CD14-positive monocyte (primary cell): ENCODE measurements at regions not wholly inside any gene's neighbourhood (a gene's known extent, or its start where the extent isn't known, plus 50 kb on each side); places are given as distances from the start of the nearest gene placed in this dataset.

Experiments used
- DNase-seq, 3 donors: peaks; one replicate each; pipeline ENCODE4 v3.0.0-alpha.2; 2011 to 2022
- H2AFZ ChIP-seq: 2 replicates; pipeline ENCODE4 v1.6.0; 2012; ENCODE audit warnings: mild to moderate bottlenecking, low read depth, low read length, inconsistent platforms; ENCODE audit not compliant: insufficient read depth, poor library complexity, severe bottlenecking
- H3K27ac ChIP-seq, 2 donors: 1 replicate in 1 of 2; 2 replicates in 1 of 2; pipeline ENCODE4 v1.5.1; 2012 to 2013; ENCODE audit warnings: low read length in 2 of 2, control low read depth in 1 of 2, inconsistent platforms in 1 of 2, low read depth in 1 of 2, mild to moderate bottlenecking in 1 of 2
- H3K27me3 ChIP-seq, 2 donors: one replicate each; pipeline versions ENCODE4 v1.6.0 to v1.6.1; 2011 to 2013; ENCODE audit warnings: low read length in 2 of 2; ENCODE audit not compliant: control insufficient read depth in 2 of 2, insufficient read depth in 2 of 2
- H3K36me3 ChIP-seq, 2 donors: replicated peaks in 1 of 2; 1 replicate in 1 of 2; 2 replicates in 1 of 2; pipeline versions ENCODE4 v1.5.1 to v1.6.1; 2012 to 2013; ENCODE audit warnings: low read length in 2 of 2, control low read depth in 1 of 2, inconsistent platforms in 1 of 2, mild to moderate bottlenecking in 1 of 2; ENCODE audit not compliant: insufficient read depth in 2 of 2, control insufficient read depth in 1 of 2
- H3K4me1 ChIP-seq, 2 donors: 1 replicate in 1 of 2; 2 replicates in 1 of 2; pipeline versions ENCODE4 v1.5.1 to v1.6.1; 2012 to 2013; ENCODE audit warnings: low read length in 2 of 2, control low read depth in 1 of 2, inconsistent platforms in 1 of 2, mild to moderate bottlenecking in 1 of 2, moderate library complexity in 1 of 2; ENCODE audit not compliant: insufficient read depth in 2 of 2, control insufficient read depth in 1 of 2
- H3K4me2 ChIP-seq: replicated peaks from 2 replicates; pipeline ENCODE3; 2012; ENCODE audit warnings: low read length, moderate library complexity, mild to moderate bottlenecking; ENCODE audit not compliant: poor library complexity, severe bottlenecking; ENCODE audit errors: extremely low read depth
- H3K4me3 ChIP-seq, 3 experiments: fragments of 200-600 bp in 1 of 3; sonication (generic) in 1 of 3; replicated peaks in 1 of 3; 1 replicate in 2 of 3; 2 replicates in 1 of 3; pipeline ENCODE4 v1.5.1; 2011 to 2013; ENCODE audit warnings: low read length in 3 of 3, mild to moderate bottlenecking in 3 of 3, control low read depth in 2 of 3, low read depth in 2 of 3, inconsistent platforms in 1 of 3, moderate library complexity in 1 of 3
- H3K79me2 ChIP-seq: 2 replicates; pipeline ENCODE4 v1.6.0; 2012; ENCODE audit warnings: mild to moderate bottlenecking, control low read depth, inconsistent platforms, low read length, moderate library complexity; ENCODE audit not compliant: insufficient read depth
- H3K9ac ChIP-seq: 2 replicates; pipeline ENCODE4 v1.6.0; 2017; ENCODE audit warnings: low read length, mild to moderate bottlenecking; ENCODE audit not compliant: insufficient read depth, poor library complexity, severe bottlenecking
- H3K9me3 ChIP-seq, 2 donors: replicated peaks in 1 of 2; 1 replicate in 1 of 2; 2 replicates in 1 of 2; pipeline versions ENCODE4 v1.5.1 to v1.6.1; 2012 to 2013; ENCODE audit warnings: low read length in 2 of 2, control low read depth in 1 of 2; ENCODE audit not compliant: control insufficient read depth in 1 of 2, insufficient read depth in 1 of 2
- H4K20me1 ChIP-seq: 2 replicates; pipeline ENCODE4 v1.6.0; 2012; ENCODE audit warnings: mild to moderate bottlenecking, low read length, control low read depth, moderate library complexity; ENCODE audit not compliant: insufficient read depth
- H3K27ac Mint-ChIP-seq, 7 donors: one replicate each; pipeline ENCODE4 v1.8.0; 2020; ENCODE audit warnings: mild to moderate bottlenecking in 7 of 7, mixed read lengths in 7 of 7, moderate library complexity in 6 of 7, inconsistent platforms in 2 of 7
- H3K27me3 Mint-ChIP-seq, 3 donors: one replicate each; pipeline ENCODE4 v1.8.0; 2021 to 2022; ENCODE audit warnings: low read depth in 3 of 3, mild to moderate bottlenecking in 3 of 3, mixed read lengths in 3 of 3, moderate library complexity in 3 of 3, inconsistent platforms in 1 of 3
- H3K36me3 Mint-ChIP-seq, 2 donors: one replicate each; pipeline ENCODE4 v1.8.0; 2020; ENCODE audit warnings: mixed read lengths in 2 of 2, inconsistent platforms in 1 of 2, mild to moderate bottlenecking in 1 of 2
- H3K4me1 Mint-ChIP-seq: one replicate; pipeline ENCODE4 v1.8.0; 2020; ENCODE audit warnings: mild to moderate bottlenecking, mixed read lengths
- H3K4me3 Mint-ChIP-seq, 2 donors: one replicate each; pipeline ENCODE4 v1.8.0; 2020; ENCODE audit warnings: mild to moderate bottlenecking in 2 of 2, mixed read lengths in 2 of 2, moderate library complexity in 1 of 2
- H3K9me3 Mint-ChIP-seq, 7 donors: one replicate each; pipeline ENCODE4 v1.8.0; 2020 to 2022; ENCODE audit warnings: mixed read lengths in 7 of 7, mild to moderate bottlenecking in 6 of 7, moderate library complexity in 6 of 7, inconsistent platforms in 2 of 7
- CTCF ChIP-seq: fragments of 200-600 bp; IDR thresholded peaks from one replicate; pipeline ENCODE4 v1.8.0; 2022; ENCODE audit warnings: antibody characterized with exemption, mild to moderate bottlenecking
- WGBS: methylation state at CpG from one replicate; pipeline ENCODE4 v1.1.5; 2013; ENCODE audit warnings: missing lambda C conversion rate; ENCODE audit not compliant: insufficient coverage; 5-methylcytosine and 5-hydroxymethylcytosine counted together
- intact Hi-C, 2 donors: fragments of 100-400 bp; cut with micrococcal nuclease; formaldehyde crosslinking; loops; one replicate each; pipeline versions ENCODE4 v1.15.0 to v1.15.1; 2023

GRCh38 chr1:232353001-232353400 lies 276.9 kb downstream of the SIPA1L2 start:
- no peak overlapping the region for H3K9ac ChIP-seq
- intact Hi-C loops = no loop called here
- Mint-ChIP-seq H3K4me3 (no peak overlapping the region), H3K4me1 (no peaks in the 10 kb centered on the region), H3K36me3 (no peaks in the 10 kb centered on the region), H3K27me3 (peaks cover 1 to 3% (median 2%) of the 10 kb centered on the region in 3 donors), H3K9me3 (peaks cover 0 to 5% (median 2%) of the 10 kb centered on the region in 7 donors), H3K27ac (no peak overlapping the region)
- H3K9me3 ChIP-seq = no peaks in the 10 kb centered on the region
- WGBS = 89% methylated on average over 3 of the region's 4 CpGs
- TF ChIP-seq CTCF = no peak
- no peaks in the 10 kb centered on the region for H3K36me3 ChIP-seq
- H2AFZ ChIP-seq = no peak overlapping the region
- DNase-seq = no peak
- no peaks in the 10 kb centered on the region for H4K20me1 ChIP-seq
- H3K27ac ChIP-seq = no peak overlapping the region
- H3K79me2 ChIP-seq = no peaks in the 10 kb centered on the region
- no peaks in the 10 kb centered on the region for H3K27me3 ChIP-seq
- no peaks in the 10 kb centered on the region for H3K4me1 ChIP-seq
- no peak overlapping the region for H3K4me2 ChIP-seq
- no peak overlapping the region for H3K4me3 ChIP-seq

- Histone ChIP-seq H3K27ac (no peak overlapping the region), H3K9ac (no peak overlapping the region), H3K27me3 (no peaks in the 10 kb centered on the region), H3K4me2 (no peak overlapping the region), H3K9me3 (no peaks in the 10 kb centered on the region), H3K79me2 (no peaks in the 10 kb centered on the region), H3K4me3 (no peak overlapping the region), H4K20me1 (no peaks in the 10 kb centered on the region), H2AFZ (no peak overlapping the region), H3K4me1 (no peaks in the 10 kb centered on the region), H3K36me3 (no peaks in the 10 kb centered on the region)
- Mint-ChIP-seq H3K27ac (no peak overlapping the region), H3K4me1 (no peaks in the 10 kb centered on the region), H3K36me3 (no peaks in the 10 kb centered on the region), H3K9me3 (peaks cover 0 to 5% (median 2%) of the 10 kb centered on the region in 7 donors), H3K4me3 (no peak overlapping the region), H3K27me3 (peaks cover 1 to 3% (median 2%) of the 10 kb centered on the region in 3 donors)
- TF ChIP-seq CTCF = no peak
- no peak for DNase-seq
- 93% methylated on average over 4 of the region's 6 CpGs for WGBS
- intact Hi-C loops = no loop called here
These were observed 277.6 kb downstream of the SIPA1L2 start for GRCh38 chr1:232352366-232352765.
